NCI-H1694 (cell line): ENCODE measurements at regions not wholly inside any gene's neighbourhood (a gene's known extent, or its start where the extent isn't known, plus 50 kb on each side); places are given as distances from the start of the nearest gene placed in this dataset.

Source experiments
- DNase-seq: peaks from one replicate; lab custom pipeline; 2025; lab: John Stamatoyannopoulos, UW

DNA sequence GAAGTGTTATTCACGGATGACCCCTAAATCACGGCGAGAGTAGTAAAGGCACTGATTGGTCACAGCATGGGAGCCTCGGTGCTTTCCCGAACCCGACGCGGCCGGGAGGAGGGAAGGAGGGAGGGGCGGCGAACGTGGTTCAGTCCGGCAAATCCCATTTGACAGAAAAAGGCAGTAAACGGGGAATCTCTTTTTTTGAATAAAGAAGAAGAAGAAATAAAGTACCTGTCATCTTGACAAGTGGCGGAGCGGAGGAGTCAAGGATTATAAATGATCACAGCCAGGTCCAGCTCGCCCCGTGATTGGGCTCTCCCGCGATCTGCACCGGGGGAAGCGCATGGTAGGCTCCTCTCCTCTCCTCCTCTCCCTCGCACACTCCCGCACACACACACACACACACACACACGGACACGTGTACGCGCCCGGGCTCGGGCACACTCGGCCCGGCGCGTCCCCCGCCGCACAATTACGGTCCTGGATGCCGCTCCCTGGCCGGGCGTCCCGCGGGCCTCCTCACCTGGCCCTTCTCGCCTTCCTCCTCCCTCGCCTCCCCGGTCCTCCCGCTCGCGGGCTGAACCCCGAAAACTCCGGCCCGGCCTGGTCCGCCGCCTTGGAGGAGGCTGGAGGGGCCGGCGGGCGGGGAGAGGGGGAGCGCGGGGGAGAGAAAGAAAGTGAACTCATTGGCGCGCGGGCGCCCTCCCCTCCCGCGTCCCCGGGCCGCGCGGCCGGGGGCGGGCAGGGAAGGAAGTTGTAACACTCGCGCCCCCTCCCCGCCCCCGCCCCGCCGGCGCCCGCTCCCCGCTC lies 99.2 kb upstream of the TENM3 start:
- no peak for DNase-seq

GRCh38 chr4:182144626-182145333 lies 98.4 kb upstream of the TENM3 start:
- no peak for DNase-seq

- no peak for DNase-seq
These were observed 97.8 kb upstream of the TENM3 start for GRCh38 chr4:182145334-182145905.

GRCh38 chr4:182147391-182147790 lies 95.8 kb upstream of the TENM3 start:
- no peak for DNase-seq

DNA sequence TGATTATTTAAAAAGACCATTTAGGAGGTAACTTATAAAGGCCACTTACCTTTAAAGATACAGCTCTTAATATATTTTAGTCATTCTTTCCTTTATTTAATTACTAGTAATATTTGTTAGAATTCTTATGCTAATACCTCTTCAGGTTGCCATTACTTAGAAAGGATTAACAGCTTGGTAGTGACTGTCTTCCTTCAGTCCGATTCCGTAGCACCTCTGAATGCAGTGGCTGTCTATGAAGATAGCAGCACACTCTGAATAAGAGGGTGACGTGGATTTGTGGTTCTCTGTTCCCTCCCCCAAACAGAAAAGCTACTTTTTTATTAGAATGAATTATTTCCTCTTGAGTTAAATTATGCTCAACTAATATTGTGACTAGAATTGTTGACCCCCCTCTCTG lies 92.6 kb upstream of the TENM3 start:
- no peak for DNase-seq

- no peak for DNase-seq
These were observed 87.4 kb upstream of the TENM3 start for GRCh38 chr4:182155806-182156205.

- no peak for DNase-seq
These were observed 80.0 kb upstream of the TENM3 start for GRCh38 chr4:182163180-182163579.

GRCh38 chr4:182169572-182169971 lies 73.6 kb upstream of the TENM3 start:
- no peak for DNase-seq

DNA sequence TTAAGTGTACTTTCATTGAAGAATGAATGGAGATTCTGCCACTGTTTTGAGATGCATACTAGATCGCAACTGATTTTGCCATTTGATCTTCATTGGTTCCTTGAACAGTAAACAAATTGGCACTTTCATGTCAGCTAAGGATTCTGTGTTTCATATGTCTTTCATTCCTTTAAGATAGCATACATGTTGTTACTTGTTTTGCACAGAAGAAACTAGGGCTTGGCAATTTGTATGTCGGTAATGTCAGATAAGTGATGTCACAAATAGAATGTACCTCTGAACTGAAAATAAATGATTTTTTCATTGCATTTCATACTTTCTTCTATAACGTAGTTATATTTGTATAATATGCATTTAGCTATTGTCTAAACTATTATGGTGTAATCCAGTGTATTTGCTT lies 73.2 kb upstream of the TENM3 start:
- no peak for DNase-seq

- no peak for DNase-seq
These were observed 72.7 kb upstream of the TENM3 start for GRCh38 chr4:182170417-182170935.

GRCh38 chr4:182174979-182175378 lies 68.2 kb upstream of the TENM3 start:
- DNase-seq: no peak

DNA sequence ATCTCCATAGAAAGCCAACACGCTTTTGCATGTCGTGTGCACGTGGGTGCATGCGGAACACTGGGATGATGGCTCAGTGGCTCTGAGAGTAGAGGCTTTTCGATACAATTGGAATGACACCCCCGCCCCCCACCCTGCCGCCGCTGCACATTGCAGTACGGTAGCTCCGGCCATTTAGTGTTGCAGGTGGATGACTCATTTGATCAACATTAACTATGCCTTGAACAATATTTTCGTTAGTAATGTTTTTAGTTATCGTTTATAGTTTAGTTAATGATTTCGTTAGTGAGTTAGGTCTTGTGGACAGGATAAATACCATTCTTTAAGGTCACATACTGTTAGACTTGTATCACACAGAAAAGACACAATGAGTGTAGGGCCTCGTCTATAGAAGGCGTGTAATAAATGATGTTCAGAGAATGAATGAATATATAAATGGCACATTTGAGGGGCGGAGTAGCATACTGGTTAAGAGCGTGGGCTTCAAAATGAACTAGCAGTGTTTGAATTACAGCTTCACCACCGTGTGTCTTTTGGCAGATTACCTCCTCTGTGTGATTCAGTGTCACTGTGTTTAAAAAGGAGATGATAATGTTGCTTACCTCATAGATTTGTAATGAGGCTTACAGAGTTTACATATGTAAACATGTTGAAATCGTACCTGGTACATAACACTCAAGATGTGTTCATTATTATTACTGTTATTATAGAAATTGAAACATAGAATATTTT lies 67.2 kb upstream of the TENM3 start:
- DNase-seq: no peak

DNA sequence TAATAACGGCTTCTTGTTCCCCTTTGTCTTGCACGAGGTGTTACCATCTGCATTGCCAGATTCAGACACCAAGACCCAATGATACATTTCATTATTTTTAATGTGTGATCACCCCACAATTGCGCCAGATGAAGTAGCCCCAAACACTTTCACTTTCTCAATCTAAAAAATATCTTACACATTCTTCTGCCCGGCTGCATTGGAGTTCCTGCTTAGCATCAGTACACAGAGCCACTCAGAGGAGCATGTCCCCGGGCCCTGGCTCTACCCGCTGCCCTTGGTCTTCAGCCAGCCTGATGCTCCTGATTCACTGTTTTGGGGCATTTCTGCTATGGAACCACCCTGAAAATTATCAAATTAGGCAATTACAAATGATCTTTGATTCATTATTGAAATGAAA lies 66.0 kb upstream of the TENM3 start:
- no peak for DNase-seq

DNA sequence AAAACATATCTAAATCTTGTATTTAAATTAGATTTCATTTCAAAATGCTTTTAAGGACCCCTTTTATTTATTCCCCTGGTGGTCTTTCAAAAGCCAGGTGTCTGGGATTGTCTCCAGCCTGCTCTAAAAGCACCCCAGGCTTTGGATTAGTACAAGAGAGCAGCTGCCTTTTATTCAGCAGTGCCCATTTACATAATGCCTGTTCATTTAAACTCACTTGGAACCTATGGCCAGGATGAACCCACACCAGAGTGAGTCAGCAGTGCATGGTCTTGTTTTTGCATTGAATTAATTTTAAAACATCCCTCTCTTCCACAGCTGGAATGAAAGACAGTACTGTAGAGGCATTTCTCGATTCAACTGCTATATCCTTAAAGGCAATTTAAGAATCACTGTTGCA lies 64.1 kb upstream of the TENM3 start:
- DNase-seq: no peak

DNA sequence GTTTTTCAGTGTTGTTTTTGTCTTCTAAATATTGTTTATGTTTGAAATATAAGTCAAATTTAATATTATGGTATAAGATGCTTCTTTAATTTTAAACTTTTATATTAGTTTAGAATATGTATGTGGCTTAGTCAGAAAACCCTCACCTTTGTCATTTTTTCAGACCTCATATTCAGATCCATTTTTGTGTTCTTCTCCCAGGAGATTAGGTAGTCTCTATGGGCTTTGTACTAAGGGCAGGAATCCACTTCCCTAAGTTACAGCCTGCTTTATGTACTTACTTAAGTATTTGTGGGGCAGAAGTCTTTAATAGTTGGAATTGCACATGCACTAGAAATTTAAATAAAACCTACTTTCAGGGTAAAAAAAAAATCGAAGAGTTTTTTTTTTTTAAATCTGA lies 63.5 kb upstream of the TENM3 start:
- no peak for DNase-seq

DNA sequence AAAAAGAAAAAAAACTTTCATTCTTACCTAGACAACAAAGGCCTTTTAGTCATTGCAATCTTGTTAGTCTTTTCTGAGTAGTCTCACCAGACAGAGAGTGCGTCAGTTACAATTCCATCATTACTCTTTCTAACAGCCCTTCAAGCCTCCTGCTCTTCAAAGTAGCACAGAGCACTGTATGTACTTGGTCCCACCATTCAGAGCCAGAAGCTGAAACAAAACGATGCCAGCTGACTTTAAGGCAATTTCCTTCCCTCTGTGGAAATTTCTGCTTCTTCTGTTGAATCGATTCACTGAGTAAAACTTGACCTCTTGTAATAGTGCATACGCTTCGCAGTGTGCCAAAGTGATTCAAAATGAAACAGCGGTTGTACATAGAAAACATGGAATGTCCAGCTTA lies 57.7 kb upstream of the TENM3 start:
- DNase-seq: no peak

DNA sequence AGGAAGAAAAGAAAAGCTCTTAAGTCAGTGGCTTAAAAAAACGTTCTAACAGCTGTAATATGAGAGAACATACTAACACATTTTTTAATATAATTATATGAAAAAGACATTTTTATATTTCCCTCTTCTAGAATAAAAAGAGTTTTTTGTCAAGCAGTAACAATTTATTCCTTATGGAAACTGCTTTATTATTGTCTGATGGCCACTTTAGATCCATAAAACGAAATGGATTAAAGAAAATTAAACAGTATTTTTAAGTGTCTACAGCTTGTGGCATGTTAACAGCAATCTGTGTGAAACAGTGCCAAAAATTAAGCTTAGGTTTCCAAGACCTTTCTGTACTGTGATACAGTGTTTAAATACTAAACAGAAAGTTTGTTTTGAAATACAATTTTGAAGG lies 55.5 kb upstream of the TENM3 start:
- DNase-seq: no peak

GRCh38 chr4:182188622-182189021 lies 54.6 kb upstream of the TENM3 start:
- no peak for DNase-seq

DNA sequence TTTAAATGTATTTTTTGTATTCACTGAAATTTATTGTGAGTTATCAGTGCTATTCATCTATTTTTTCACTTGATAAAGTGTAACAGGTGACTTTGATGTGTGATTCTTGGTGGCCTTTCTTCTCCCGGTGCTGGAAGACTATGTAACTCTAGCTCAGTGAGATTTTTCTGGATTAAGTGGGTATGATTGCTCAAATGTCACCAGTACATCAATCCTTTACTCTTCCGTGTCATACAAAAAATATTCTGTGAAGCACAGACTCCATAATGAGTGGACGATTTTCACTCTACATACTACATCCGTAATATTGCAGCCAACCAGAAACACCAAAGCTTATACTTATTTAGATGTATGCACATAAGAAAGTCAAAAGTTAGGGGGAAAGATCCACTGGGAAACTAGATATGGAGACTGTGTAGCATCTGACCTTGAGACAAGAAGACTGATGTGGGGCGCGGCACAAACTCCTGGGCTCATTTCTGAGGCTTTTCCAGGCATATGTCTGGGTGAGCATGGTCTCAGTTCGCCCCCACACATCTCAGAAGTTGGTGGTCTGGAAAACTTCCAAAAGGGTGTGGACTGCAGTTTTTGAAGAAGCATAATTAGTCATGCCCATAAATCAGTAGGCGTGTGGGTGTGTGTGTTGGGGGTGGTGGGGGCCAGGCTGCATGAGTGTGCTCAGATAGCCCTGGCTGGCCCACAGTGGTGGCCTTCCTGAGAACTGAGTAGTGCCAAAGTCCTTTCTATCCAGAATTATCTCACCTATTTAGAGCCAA lies 53.9 kb upstream of the TENM3 start:
- DNase-seq: no peak

DNA sequence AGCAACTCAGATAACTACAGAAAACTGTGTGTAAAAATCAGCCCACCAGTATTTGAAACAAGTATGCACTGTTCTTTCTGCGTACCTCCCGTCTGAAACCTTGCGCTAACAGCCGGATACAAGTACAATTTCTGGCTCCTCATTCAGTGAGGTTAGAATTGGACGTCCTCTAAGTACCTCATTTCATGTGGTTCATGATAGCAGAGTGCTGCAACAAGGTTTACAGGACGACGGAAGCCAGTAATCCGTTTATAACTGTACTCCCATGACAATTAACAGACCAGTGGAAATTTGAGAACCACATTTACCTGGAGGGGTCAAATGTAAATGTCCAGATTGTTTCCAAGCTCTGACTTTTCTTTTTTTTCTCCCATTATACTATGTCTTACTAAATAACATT lies 52.9 kb upstream of the TENM3 start:
- DNase-seq: no peak

GRCh38 chr4:182192511-182193181 lies 50.6 kb upstream of the TENM3 start:
- DNase-seq: no peak
